IMR-90 (cell line): ENCODE measurements at regions not wholly inside any gene's neighbourhood (a gene's known extent, or its start where the extent isn't known, plus 50 kb on each side); places are given as distances from the start of the nearest gene placed in this dataset.

ENCODE experiments used
- ATAC-seq: fragments of 200-7000 bp; cut with Tn5 transposase; 2 replicates; pipeline ENCODE4 v1.9.1; 2020; ENCODE audit warnings: low read depth, mild to moderate bottlenecking, moderate library complexity
- BruUV-seq: library from RNA; stranded (reverse); fragments of 400-500 nt; replicated peaks from 2 replicates; lab custom pipeline; 2021; lab: Mats Ljungman, UMichigan
- CTCF ChIA-PET: fragments of 300-600 bp; formaldehyde crosslinking; extraction: SDS; loops from one replicate; lab custom pipeline; 2021; ENCODE audit warnings: antibody characterized with exemption; lab: Yijun Ruan, JAX
- POLR2A ChIA-PET: fragments of 300-600 bp; sonication (Branson Sonifier 250); formaldehyde crosslinking; loops from one replicate; lab custom pipeline; 2022; ENCODE audit warnings: antibody characterized with exemption; ENCODE audit not compliant: unreplicated experiment; lab: Charles Lee
- DNase-seq: peaks from one replicate; pipeline ENCODE4 v3.0.0; 2013
- H2AFZ ChIP-seq: replicated peaks from 2 replicates; pipeline ENCODE3; 2013; ENCODE audit warnings: low read length, mild to moderate bottlenecking; ENCODE audit not compliant: poor library complexity
- H2AK5ac ChIP-seq: 2 replicates; pipeline ENCODE4 v1.6.1; 2013; ENCODE audit warnings: low read depth, low read length, inconsistent platforms
- H2AK9ac ChIP-seq: replicated peaks from 2 replicates; pipeline ENCODE3; 2013; ENCODE audit warnings: mild to moderate bottlenecking, low read depth, low read length, moderate library complexity; ENCODE audit not compliant: poor library complexity
- H2BK120ac ChIP-seq: 2 replicates; pipeline ENCODE4 v1.6.1; 2013; ENCODE audit warnings: low read depth, low read length, inconsistent platforms
- H2BK15ac ChIP-seq: 3 replicates; pipeline ENCODE4 v1.6.1; 2013; ENCODE audit warnings: low read depth, low read length, inconsistent platforms
- H2BK20ac ChIP-seq: 2 replicates; pipeline ENCODE4 v1.6.1; 2013; ENCODE audit warnings: low read depth, mild to moderate bottlenecking, inconsistent platforms, low read length, moderate library complexity
- H2BK5ac ChIP-seq: 2 replicates; pipeline ENCODE4 v1.6.1; 2013; ENCODE audit warnings: mild to moderate bottlenecking, low read depth, low read length, inconsistent platforms; ENCODE audit not compliant: poor library complexity, severe bottlenecking
- H3K14ac ChIP-seq: replicated peaks from 2 replicates; pipeline ENCODE4 v1.6.1; 2013; ENCODE audit warnings: low read depth, low read length, inconsistent platforms
- H3K18ac ChIP-seq: 2 replicates; pipeline ENCODE4 v1.6.1; 2013; ENCODE audit warnings: low read depth, low read length, control low read depth
- H3K23ac ChIP-seq: 2 replicates; pipeline ENCODE4 v1.6.1; 2013; ENCODE audit warnings: low read depth, low read length, inconsistent platforms
- H3K27ac ChIP-seq: 2 replicates; pipeline ENCODE4 v1.5.1; 2013; ENCODE audit warnings: mild to moderate bottlenecking, control low read depth, low read length; ENCODE audit not compliant: insufficient read depth
- H3K27me3 ChIP-seq: 2 replicates; pipeline ENCODE4 v1.6.1; 2013; ENCODE audit warnings: low read length; ENCODE audit not compliant: control insufficient read depth, insufficient read depth
- H3K36me3 ChIP-seq: 2 replicates; pipeline ENCODE4 v1.6.1; 2013; ENCODE audit warnings: low read length, mixed read lengths; ENCODE audit not compliant: control insufficient read depth, insufficient read depth
- H3K4ac ChIP-seq: 2 replicates; pipeline ENCODE4 v1.6.1; 2013; ENCODE audit warnings: low read depth, low read length, inconsistent platforms
- H3K4me1 ChIP-seq: 2 replicates; pipeline ENCODE4 v1.6.1; 2013; ENCODE audit warnings: low read length, mixed read lengths; ENCODE audit not compliant: control insufficient read depth, insufficient read depth
- H3K4me2 ChIP-seq: 2 replicates; pipeline ENCODE4 v1.6.1; 2013; ENCODE audit warnings: low read depth, mild to moderate bottlenecking, control low read depth, low read length, moderate library complexity
- H3K4me3 ChIP-seq: 2 replicates; pipeline ENCODE4 v1.5.1; 2013; ENCODE audit warnings: low read depth, mild to moderate bottlenecking, control low read depth, low read length, moderate library complexity; ENCODE audit not compliant: insufficient read depth
- H3K56ac ChIP-seq: 2 replicates; pipeline ENCODE4 v1.6.1; 2013; ENCODE audit warnings: low read length, inconsistent platforms; ENCODE audit not compliant: insufficient read depth; ENCODE audit errors: extremely low read depth
- H3K79me1 ChIP-seq, 2 experiments: 2 replicates each; pipeline ENCODE4 v1.6.1; 2013; ENCODE audit warnings: low read length in 2 of 2, inconsistent platforms in 1 of 2, low read depth in 1 of 2
- H3K9ac ChIP-seq: 2 replicates; pipeline ENCODE4 v1.6.1; 2013; ENCODE audit warnings: low read depth, low read length, control low read depth
- H3K9me1 ChIP-seq: 2 replicates; pipeline ENCODE4 v1.6.1; 2013; ENCODE audit warnings: low read length, inconsistent platforms; ENCODE audit not compliant: insufficient read depth
- H3K9me3 ChIP-seq: 2 replicates; pipeline ENCODE4 v1.6.1; 2013; ENCODE audit warnings: low read length; ENCODE audit not compliant: control insufficient read depth, insufficient read depth
- H4K20me1 ChIP-seq: 2 replicates; pipeline ENCODE4 v1.6.1; 2013; ENCODE audit warnings: low read length, inconsistent platforms; ENCODE audit not compliant: insufficient read depth
- H4K5ac ChIP-seq: 2 replicates; pipeline ENCODE4 v1.6.1; 2013; ENCODE audit warnings: mild to moderate bottlenecking, low read depth, low read length, control low read depth
- H4K8ac ChIP-seq, 2 experiments: 2 replicates each; pipeline ENCODE4 v1.6.1; 2013; ENCODE audit warnings: low read depth in 2 of 2, low read length in 2 of 2, control low read depth in 1 of 2, inconsistent platforms in 1 of 2
- H4K91ac ChIP-seq: 2 replicates; pipeline ENCODE4 v1.6.1; 2013; ENCODE audit warnings: low read depth, low read length, inconsistent platforms; ENCODE audit not compliant: insufficient read depth
- CEBPB ChIP-seq: IDR thresholded peaks from 2 replicates; pipeline ENCODE4 v1.6.1; 2012; ENCODE audit warnings: low read depth, low read length, improper control_type of control experiment
- RCOR1 ChIP-seq: IDR thresholded peaks from 2 replicates; pipeline ENCODE4 v1.6.1; 2012; ENCODE audit warnings: mild to moderate bottlenecking, low read length, improper control_type of control experiment; ENCODE audit not compliant: insufficient replicate concordance
- WGBS, 2 experiments: methylation state at CpG; one replicate each; pipeline versions ENCODE4 v1.1.5 to v1.1.7; 2013; ENCODE audit warnings: missing lambda C conversion rate in 2 of 2; ENCODE audit not compliant: insufficient read length in 1 of 2; ENCODE audit errors: extremely low coverage in 2 of 2; 5-methylcytosine and 5-hydroxymethylcytosine counted together
- dilution Hi-C: fragments of 300-500 bp; cut with HindIII; formaldehyde crosslinking; loops from one replicate; pipeline ENCODE4 v1.14.3; 2018; ENCODE audit warnings: low sequenced_read_pairs; ENCODE audit not compliant: unreplicated experiment
- in situ Hi-C: fragments of 300-500 bp; cut with MboI; formaldehyde crosslinking; loops from 3 replicates; pipeline ENCODE4 v1.14.3; 2019; ENCODE audit warnings: low sequenced_read_pairs, inconsistent platforms, mixed read lengths
- intact Hi-C: fragments of 100-400 bp; cut with micrococcal nuclease; formaldehyde crosslinking; loops from 2 replicates; pipeline ENCODE4 v1.10.0; 2022
- TF ChIP-seq, protein P1 (sequence below): conservative IDR thresholded peaks from 2 replicates; pipeline ENCODE4 v1.5.1; 2012; ENCODE audit warnings: mild to moderate bottlenecking, low read depth, low read length, improper control_type of control experiment

DNA sequence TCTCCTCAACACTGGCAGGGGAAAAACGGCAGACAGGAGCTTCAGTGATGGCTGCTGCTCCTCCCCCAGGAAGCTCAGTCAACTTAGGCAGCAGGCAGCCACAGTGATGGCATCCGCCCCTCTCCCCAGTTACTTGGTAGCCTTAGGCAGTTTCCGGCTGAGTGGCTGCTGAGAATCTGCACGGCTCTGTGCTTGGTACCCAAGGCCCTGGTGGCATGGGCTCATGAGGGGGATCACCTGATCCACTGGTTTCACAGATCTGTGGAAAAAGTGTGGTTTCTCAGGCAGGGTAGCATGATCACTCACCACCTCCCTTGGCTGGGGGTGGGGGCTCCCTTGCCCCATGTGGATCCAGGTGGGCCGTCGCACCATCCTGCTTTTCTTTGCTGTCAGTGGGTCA is 244.6 kb upstream of the MDGA2 start:
- Histone ChIP-seq H2BK5ac (no peak overlapping the region), H3K4me3 (no peak overlapping the region), H3K79me1 (no peaks in the 10 kb centered on the region), H4K20me1 (no peaks in the 10 kb centered on the region), H4K91ac (no peak overlapping the region), H3K4me2 (no peak overlapping the region), H4K5ac (no peak overlapping the region), H4K8ac (no peak overlapping the region), H3K9ac (no peak overlapping the region), H2AFZ (no peak overlapping the region), H3K9me1 (no peaks in the 10 kb centered on the region), H3K14ac (no peak overlapping the region), H2AK5ac (no peak overlapping the region), H3K18ac (no peak overlapping the region), H3K23ac (no peak overlapping the region), H3K9me3 (peaks cover 2% of the 10 kb centered on the region; the same call in 1 of the 2 replicates), H3K27ac (no peak overlapping the region), H2AK9ac (no peak overlapping the region), H2BK15ac (no peak overlapping the region), H2BK20ac (no peak overlapping the region), H3K4ac (no peak overlapping the region), H3K4me1 (no peaks in the 10 kb centered on the region), H3K56ac (no peak overlapping the region), H3K36me3 (no peaks in the 10 kb centered on the region), H3K27me3 (no peaks in the 10 kb centered on the region), H2BK120ac (no peak overlapping the region)
- intact Hi-C loops, result loop anchor here (5.0 kb wide), 2 partner anchors 772 to 1577 kb away; no protein-coding TSS in a partner anchor
- POLR2A ChIA-PET, result no interaction called here
- DNase-seq (no peak), ATAC-seq (no peak)
- in situ Hi-C loops, result loop anchor here (10.0 kb wide), 1 partner anchor 1255 kb away; no protein-coding TSS in a partner anchor
- dilution Hi-C loops, result no loop called here
- no TSS peak for BruUV-seq
- CTCF ChIA-PET, result no interaction called here
- TF ChIP-seq RCOR1 (no peak), CEBPB (no peak)
- TF ChIP-seq, protein P1, sequence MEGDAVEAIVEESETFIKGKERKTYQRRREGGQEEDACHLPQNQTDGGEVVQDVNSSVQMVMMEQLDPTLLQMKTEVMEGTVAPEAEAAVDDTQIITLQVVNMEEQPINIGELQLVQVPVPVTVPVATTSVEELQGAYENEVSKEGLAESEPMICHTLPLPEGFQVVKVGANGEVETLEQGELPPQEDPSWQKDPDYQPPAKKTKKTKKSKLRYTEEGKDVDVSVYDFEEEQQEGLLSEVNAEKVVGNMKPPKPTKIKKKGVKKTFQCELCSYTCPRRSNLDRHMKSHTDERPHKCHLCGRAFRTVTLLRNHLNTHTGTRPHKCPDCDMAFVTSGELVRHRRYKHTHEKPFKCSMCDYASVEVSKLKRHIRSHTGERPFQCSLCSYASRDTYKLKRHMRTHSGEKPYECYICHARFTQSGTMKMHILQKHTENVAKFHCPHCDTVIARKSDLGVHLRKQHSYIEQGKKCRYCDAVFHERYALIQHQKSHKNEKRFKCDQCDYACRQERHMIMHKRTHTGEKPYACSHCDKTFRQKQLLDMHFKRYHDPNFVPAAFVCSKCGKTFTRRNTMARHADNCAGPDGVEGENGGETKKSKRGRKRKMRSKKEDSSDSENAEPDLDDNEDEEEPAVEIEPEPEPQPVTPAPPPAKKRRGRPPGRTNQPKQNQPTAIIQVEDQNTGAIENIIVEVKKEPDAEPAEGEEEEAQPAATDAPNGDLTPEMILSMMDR, result no peak
- 90% methylated on average over 2 of the region's 6 CpGs; no CpG with 5 or more reads in 1 of the 2 experiments for whole genome bisulfite sequencing, 2 experiments
